ENCODE measurements at regions not wholly inside any gene's neighbourhood (a gene's known extent, or its start where the extent isn't known, plus 50 kb on each side); places are given as distances from the start of the nearest gene placed in this dataset.
"Not testable (repeated sequence)": the region's sequence is repeated elsewhere in the genome, so short reads cannot be mapped to it uniquely, and the experiment has no call there.

GRCh38 chr9:22170556-22170955, 161.5 kb upstream of the CDKN2B start:
- ChIA-PET POLR2A (no interaction called here), CTCF (no interaction called here)

- ChIA-PET CTCF (no interaction called here), POLR2A (no interaction called here)
Observed at GRCh38 chr9:22170990-22171670, 162.0 kb upstream of the CDKN2B start.

GRCh38 chr9:22171691-22172090, 162.6 kb upstream of the CDKN2B start:
- CTCF ChIA-PET, result no interaction called here
- POLR2A ChIA-PET, result no interaction called here

GRCh38 chr9:22173908-22174307, 164.8 kb upstream of the CDKN2B start:
- ChIA-PET POLR2A (no interaction called here), CTCF (no interaction called here)

- CTCF ChIA-PET, result no interaction called here
Observed at GRCh38 chr9:22175972-22176545, 167.0 kb upstream of the CDKN2B start.

GRCh38 chr9:22181021-22181420, 171.9 kb upstream of the CDKN2B start:
- CTCF ChIA-PET, POLR2A ChIA-PET: not testable (repeated sequence)

More at GRCh38 chr9:22175972-22176545, 167.0 kb upstream of the CDKN2B start:
- POLR2A ChIA-PET, result no interaction called here

GRCh38 chr9:22189471-22189870, 180.4 kb upstream of the CDKN2B start:
- POLR2A ChIA-PET, result no interaction called here
- CTCF ChIA-PET, result no interaction called here

- POLR2A ChIA-PET, CTCF ChIA-PET: not testable (repeated sequence)
Observed at GRCh38 chr9:22197000-22197399, 187.9 kb upstream of the CDKN2B start.

GRCh38 chr9:22198681-22199080, 189.6 kb upstream of the CDKN2B start:
- CTCF ChIA-PET, result interaction anchor here (0.6 kb wide), 1 partner anchor 381 kb away, joined by 4 read pairs; no protein-coding TSS in a partner anchor
- POLR2A ChIA-PET, result no interaction called here

- ChIA-PET POLR2A (no interaction called here), CTCF (no interaction called here)
Observed at GRCh38 chr9:22201256-22201655, 192.2 kb upstream of the CDKN2B start.

- CTCF ChIA-PET, result interaction anchor here (1.3 kb wide), 1 partner anchor 41 kb away, joined by 3 read pairs; no protein-coding TSS in a partner anchor
- POLR2A ChIA-PET, result no interaction called here
Observed at GRCh38 chr9:22203371-22204138, 194.4 kb upstream of the CDKN2B start.

- ChIA-PET POLR2A (no interaction called here), CTCF (interaction anchor here (1.3 kb wide), 1 partner anchor 40 kb away, joined by 3 read pairs; no protein-coding TSS in a partner anchor)
Observed at GRCh38 chr9:22204240-22204639, 195.1 kb upstream of the CDKN2B start.

- CTCF ChIA-PET, result no interaction called here
- POLR2A ChIA-PET, result no interaction called here
Observed at GRCh38 chr9:22206833-22207232, 197.7 kb upstream of the CDKN2B start.

- POLR2A ChIA-PET, result no interaction called here
- CTCF ChIA-PET, result interaction anchor here (1.0 kb wide), 1 partner anchor 9 kb away, joined by 3 read pairs; no protein-coding TSS in a partner anchor
Observed at GRCh38 chr9:22208846-22209585, 199.9 kb upstream of the CDKN2B start.

- ChIA-PET POLR2A (no interaction called here), CTCF (no interaction called here)
Observed at GRCh38 chr9:22210262-22210661, 201.2 kb upstream of the CDKN2B start.

- CTCF ChIA-PET, result no interaction called here
- POLR2A ChIA-PET, result no interaction called here
Observed at GRCh38 chr9:22210936-22211335, 201.8 kb upstream of the CDKN2B start.

- POLR2A ChIA-PET, result no interaction called here
- CTCF ChIA-PET, result interaction anchor here (1.9 kb wide), 1 partner anchor 31 kb away, joined by 4 read pairs; no protein-coding TSS in a partner anchor
Observed at GRCh38 chr9:22211588-22212360, 202.7 kb upstream of the CDKN2B start.

- ChIA-PET POLR2A (interaction anchor here (1.1 kb wide), 1 partner anchor 135 kb away, joined by 3 read pairs; no protein-coding TSS in a partner anchor), CTCF (no interaction called here)
Observed at GRCh38 chr9:22214021-22214420, 204.9 kb upstream of the CDKN2B start.

GRCh38 chr9:22214497-22215031, 205.5 kb upstream of the CDKN2B start:
- POLR2A ChIA-PET, result interaction anchor here (1.1 kb wide), 1 partner anchor 135 kb away, joined by 3 read pairs; no protein-coding TSS in a partner anchor
- CTCF ChIA-PET, result no interaction called here
